ENCODE measurements at regions not wholly inside any gene's neighbourhood (a gene's known extent, or its start where the extent isn't known, plus 50 kb on each side); places are given as distances from the start of the nearest gene placed in this dataset.
"Not testable (repeated sequence)": the region's sequence is repeated elsewhere in the genome, so short reads cannot be mapped to it uniquely, and the experiment has no call there.

DNA sequence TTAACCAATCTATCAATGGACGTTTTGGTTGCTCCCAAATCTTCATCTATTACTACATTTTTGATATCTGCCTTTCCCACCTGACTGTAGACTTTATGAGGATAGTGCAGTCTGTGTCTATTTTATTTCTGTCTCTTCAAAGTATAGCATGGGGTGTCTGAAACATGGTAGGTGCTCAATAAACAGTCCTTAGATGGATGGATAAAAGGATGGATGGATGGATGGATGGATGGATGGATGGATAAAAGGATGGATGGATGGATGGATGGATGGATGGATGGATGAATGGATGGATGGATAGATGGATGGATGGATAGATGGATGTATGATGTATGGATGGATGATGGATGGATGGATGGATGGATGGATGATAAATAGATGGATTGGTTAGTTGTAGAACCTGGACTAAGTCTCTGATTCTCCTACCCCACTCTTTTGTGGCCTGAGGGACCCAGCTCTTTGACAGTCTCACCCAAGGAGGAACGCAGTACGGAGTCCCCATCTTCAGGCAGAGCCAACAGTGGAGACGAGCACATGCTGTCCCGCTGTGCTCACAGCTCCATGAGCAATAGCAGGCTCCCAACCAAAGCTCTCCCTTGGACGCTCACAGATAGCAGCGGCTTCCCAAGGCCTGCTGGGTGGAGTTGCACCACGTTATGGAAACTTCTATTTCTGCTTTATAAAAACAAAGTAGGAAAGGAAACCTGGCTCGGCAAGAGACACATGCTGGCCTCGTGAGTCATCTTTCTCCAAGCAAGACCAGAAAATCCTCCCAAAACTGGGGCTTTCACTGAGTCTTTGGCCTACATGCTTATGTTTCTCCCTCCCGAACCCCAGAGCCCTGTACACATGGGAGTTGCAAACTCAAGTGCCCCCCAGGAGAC lies 448.0 kb downstream of the MIAT start:
- no peak for DNase-seq

DNA sequence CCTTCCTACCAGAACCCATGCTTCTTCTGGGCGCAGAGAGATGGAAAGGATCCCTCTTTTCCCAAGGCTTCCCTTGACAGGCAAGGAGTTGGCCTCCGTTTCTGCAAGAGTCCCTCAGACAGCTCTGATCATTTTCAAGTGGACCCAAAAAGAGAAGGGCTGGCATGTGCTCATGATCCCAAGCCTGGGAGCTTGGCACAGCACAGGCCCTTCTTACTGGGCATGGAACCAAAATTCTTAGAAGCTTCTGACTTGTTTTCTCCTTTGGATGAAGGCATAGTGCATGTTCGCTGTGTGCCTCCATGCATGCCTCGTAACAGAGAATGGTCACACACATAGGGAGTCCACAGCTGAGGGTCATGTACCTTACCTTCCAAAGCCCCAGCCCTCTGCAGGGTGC lies 449.6 kb downstream of the MIAT start:
- no peak for DNase-seq

- DNase-seq: no peak
Observed at GRCh38 chr22:27107386-27107785, 450.0 kb downstream of the MIAT start.

DNA sequence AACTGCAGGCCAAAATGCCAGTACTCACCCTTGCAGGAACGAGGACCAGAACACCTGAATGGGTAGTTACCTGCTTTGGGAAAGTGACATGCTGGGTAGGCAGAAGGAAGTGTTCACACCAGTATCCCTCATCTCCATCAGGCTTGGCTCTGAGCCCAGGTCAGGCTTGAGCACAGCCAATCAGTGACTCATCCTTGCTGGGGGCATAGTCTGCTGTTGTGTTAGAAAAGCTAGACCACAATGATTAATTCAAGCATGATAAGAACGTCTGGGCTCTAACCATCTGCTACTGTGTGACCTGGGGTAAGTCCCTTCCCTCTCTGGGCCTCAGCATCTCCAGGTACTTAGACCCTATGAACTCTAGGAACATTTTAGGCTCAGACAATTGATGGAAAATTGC lies 450.4 kb downstream of the MIAT start:
- peak; percentile 70 for DNase-seq

DNA sequence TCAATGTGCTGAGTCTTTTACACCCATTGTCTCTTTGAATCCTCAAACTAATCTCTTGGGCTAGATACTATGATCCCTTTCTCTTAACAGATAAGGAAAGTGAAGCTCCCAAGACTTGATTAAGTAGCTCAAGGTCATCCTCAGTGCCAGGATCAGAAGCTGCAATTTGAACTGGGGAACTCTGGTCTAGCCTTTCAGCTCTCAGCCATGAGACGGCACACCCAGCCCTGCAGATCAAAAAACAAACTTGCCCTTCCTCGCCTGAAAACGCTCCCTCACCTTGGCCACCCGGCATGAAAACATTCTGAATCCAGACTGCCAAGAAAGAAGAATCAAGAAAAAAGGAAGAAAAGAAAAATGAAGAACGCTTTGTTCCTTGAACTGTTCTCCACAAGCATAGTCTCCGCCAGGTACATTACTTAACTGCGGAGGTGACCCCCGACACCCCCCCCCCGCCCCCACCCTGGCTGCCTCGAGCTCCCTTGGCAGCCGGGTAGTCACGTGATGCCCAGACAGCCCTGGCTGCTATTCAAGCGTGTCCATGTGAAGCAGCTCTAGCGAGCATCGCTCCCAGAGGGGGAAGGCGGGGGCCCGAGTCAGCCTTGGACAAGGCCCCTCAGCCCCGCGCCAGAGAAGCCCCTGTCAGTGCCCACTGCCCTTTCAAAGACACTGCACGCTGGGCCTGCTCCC lies 451.2 kb downstream of the MIAT start:
- no peak for DNase-seq

DNA sequence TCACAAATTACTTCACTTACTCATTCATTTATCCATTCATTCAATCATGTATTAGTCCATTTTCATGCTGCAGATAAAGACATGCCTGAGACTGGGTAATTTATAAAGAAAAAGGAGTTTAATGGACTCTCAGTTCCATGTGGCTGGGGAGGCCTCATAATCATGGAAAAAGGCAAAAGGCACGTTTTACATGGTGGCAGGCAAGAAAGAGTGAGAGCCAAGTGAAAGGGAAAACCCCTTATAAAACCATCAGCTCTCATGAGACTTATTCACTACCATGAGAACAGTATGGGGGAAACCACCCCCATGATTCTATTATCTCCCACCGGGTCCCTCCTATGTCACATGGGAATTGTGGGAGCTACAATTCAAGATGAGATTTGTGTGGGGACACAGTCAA lies 452.0 kb downstream of the MIAT start:
- DNase-seq: not testable (repeated sequence)

DNA sequence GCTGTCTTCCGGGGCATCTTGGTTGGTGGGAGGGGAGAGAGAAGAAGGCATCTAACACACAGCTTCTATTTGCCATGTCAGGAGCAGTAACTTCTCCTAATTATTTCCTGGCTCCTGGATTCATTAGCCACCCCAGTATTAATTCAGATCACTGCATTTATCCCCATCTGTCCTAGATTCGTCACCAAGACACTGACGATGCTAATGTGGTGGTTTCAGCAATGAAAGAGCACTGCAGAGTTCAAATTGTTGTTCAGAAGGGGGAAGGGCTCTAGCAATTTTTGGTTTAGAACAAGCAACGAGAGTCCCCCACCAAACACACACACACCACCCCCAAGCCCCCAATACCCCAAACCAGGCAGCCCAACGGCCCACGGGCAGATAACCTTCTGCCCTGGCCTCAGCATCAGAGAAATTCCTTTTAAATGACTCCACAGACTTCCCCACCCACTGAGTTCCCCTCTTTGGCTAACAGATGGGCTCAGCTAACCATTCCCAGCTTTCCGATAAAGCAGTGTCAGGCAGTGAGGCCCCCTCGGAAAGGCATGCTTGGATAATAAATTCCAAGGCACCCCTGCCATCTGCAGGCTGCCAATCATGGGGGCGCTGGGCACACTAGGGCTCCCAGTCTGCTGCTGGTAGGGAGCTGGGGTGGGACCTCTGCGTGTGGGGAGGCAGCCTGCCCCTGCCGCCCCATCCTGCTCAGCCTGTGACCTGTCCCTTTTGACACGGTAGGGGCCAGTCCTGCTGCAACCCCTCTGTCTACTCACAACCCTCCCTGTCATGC lies 453.5 kb downstream of the MIAT start:
- no peak for DNase-seq

- no peak for DNase-seq
Observed at GRCh38 chr22:27111796-27112672, 454.6 kb downstream of the MIAT start.

DNA sequence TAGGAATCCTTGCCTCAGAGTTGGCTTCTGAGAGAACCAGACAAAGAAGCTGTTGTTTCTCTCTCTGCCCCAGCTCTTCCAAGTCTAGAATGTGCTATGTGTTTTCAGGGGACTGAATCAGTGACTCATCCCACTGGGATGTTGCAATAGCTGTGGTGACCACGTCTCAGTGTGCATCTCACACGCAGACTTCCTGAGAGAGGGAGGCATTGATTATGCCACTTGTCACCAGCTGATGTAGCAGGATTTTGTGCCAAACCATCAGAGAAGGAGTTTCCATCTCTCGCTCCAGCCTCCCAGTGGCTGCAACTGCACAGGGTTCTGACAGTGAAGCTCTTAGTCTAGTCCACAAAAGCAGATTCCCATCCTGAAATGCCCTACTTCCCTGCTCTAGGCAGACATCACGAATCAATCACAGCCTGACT lies 455.8 kb downstream of the MIAT start:
- DNase-seq: no peak

DNA sequence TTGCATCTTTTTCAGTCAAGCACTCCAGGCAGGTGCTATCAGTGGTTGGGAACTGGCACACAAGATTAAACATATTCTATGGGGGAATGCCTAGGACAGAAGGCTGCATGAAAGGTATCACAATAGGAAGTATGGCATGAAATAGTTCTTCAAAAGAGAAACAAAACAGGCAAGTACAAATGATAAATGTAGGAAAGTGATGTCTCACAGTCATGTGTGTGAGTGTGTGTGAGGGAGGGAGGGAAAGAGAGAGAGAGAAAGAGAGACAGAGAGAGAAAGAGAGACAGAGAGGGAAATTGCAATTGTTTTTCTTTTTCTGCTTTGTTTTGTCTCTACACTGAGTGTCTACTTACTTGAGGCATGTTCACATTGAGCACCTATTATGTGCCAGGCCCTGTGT lies 456.3 kb downstream of the MIAT start:
- DNase-seq: no peak

- no peak for DNase-seq
Observed at GRCh38 chr22:27114186-27114585, 456.8 kb downstream of the MIAT start.

- DNase-seq: no peak
Observed at GRCh38 chr22:27115410-27115809, 458.0 kb downstream of the MIAT start.

GRCh38 chr22:27115816-27116256 lies 458.4 kb downstream of the MIAT start:
- DNase-seq: no peak

GRCh38 chr22:27116312-27117086 lies 459.1 kb downstream of the MIAT start:
- DNase-seq: peak; percentile 42

DNA sequence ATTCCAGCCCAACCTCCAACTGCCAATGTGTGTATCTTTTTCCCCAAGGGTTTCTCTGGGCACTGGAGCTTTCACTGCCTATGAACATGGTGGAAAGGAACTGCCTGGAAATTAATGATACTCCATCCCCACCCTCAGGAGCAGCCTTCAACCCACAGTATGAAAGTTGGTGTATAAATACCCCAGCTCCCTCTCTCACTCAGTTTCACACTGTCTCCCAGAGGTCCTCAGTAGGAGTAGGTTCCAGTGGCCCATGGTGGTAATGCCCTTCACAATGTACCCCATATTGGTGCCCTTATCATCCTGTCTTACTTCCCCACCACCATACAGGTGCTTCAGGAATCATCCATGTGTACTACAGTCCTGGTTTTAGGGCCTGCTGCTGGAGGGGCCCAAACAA lies 462.6 kb downstream of the MIAT start:
- DNase-seq: no peak

DNA sequence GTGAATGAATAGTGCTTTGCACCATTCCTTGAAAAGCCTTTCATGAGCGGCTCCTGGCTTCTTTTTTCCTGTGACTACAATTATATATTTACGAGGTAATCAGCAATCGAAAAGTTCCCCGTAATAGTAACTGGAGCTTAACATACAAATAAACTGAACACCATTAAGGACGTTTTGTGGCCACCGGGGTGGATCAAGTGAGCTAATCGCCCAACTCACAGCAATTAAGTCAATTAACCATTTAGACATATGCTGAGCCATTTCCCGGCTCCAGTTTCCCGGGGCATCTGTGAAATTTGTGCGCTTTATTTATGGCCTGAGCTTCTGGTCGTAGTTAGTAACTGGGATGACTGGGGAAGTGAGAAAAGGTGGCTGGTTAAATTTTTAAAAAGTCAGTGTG lies 465.2 kb downstream of the MIAT start:
- no peak for DNase-seq

GRCh38 chr22:27123880-27124279 lies 466.5 kb downstream of the MIAT start:
- no peak for DNase-seq

GRCh38 chr22:27124351-27124966 lies 467.1 kb downstream of the MIAT start:
- no peak for DNase-seq

- no peak for DNase-seq
Observed at GRCh38 chr22:27125539-27125938, 468.2 kb downstream of the MIAT start.

GRCh38 chr22:27127911-27128310 lies 470.5 kb downstream of the MIAT start:
- no peak for DNase-seq

DNA sequence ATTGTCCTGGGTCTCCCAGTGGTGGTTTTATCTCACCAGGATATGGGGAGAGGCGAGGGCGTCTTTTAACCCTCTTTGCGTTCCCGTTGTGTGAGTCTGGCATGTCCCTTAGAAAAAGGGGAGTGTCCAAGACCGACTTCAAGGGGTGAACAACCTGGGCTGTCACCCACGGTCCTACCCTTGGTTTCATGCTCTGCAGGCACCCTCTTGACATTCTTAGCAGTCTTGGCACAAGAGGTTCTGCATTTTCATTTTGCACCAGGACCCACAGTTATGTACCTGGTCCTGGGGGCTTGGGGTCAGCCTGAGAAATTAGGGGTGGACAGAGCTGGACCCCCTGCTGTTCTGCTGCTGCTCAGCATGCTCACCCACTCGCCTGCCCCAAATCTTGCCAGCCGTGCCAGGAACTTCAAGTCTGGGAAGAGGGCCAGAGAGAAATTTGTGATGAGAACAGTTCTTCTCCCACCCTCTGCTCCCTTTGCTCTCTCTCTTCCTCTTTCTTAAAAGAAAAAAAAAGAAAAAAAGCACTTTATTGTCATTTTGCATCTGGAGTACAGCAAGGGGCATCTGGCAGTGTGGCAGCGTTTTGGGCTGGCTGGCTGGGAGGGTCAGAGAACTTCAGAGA lies 471.2 kb downstream of the MIAT start:
- DNase-seq: no peak
